GM19372 (cell line): ENCODE measurements at regions not wholly inside any gene's neighbourhood (a gene's known extent, or its start where the extent isn't known, plus 50 kb on each side); places are given as distances from the start of the nearest gene placed in this dataset.

Experiments
- ATAC-seq: cut with Tn5 transposase; IDR thresholded peaks from one replicate; pipeline ENCODE4 v1.9.1; 2021; ENCODE audit warnings: mild to moderate bottlenecking, low read depth, moderate library complexity; ENCODE audit not compliant: unreplicated experiment

DNA sequence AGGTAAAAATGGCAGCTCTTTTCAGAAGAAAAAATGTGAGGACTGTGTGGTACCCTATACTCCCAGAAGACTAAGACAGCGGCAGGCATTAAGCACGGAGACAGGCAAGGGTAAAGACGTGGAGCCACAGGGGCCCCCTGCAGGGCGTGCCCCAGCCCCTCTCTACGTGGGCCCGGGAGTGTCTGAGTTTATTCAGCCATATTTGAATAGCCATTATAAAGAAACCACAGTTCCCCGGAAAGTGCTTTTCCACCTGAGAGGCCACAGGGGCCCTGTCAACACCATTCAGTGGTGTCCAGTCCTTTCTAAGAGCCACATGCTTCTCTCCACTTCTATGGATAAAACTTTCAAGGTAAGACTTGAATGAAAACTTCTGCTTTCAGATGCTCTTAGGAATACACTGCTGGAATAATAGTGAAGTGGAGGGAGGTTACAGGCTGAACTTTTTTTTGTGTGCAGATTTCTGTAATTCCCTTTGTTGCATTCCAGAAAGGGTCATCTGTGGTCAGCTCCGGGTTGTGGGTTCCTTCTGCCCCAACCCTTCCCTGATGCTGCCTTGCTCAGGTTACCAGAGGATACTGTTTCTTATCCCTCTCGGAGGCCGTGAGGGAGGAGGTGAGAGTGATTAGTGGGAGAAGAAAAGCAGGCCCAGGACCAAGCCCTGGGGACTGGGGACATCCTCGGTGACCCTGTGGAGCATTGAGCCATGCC, 58.4 kb downstream of the SLC25A47 start:
- no peak for ATAC-seq

DNA sequence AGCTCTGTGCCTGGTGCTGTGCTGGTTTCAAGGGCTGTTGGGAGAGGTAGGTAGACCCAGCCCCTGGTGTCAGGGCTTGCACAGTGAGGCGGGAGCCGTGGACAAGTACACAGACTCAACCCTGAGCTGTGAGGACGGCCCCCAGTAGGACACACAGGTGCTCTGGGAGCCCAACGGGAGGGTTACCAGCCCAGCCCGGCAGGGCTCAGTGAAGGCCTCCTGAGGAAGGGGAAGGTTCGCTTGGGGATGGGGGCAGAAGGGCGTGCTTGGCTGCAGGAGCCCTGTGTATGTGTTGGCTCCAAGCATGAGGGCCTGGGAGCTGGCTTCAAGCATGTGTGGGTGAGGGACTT, 58.9 kb downstream of the SLC25A47 start:
- ATAC-seq: no peak

DNA sequence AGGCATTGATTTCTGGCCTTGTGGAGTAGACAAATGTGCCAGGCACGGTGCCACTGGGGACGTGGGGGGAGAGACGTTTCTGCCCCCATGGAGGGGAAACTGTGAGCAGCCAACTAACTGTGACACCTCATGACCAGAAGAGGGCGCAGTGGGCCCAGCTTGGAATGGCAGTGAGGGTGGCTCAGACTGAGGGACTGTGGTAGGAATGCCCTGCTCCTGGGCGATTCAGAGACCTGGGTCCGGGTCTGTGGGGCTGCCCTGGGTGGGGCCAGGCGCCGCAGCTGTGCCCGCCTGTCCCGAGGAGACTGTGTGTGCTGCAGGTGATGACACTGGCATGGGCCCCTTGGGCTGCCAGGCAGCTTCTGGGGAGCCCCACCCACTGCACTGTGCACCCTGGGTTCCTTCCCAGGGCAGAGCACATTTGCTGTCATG, 60.6 kb downstream of the SLC25A47 start:
- ATAC-seq: peak; percentile 81

DNA sequence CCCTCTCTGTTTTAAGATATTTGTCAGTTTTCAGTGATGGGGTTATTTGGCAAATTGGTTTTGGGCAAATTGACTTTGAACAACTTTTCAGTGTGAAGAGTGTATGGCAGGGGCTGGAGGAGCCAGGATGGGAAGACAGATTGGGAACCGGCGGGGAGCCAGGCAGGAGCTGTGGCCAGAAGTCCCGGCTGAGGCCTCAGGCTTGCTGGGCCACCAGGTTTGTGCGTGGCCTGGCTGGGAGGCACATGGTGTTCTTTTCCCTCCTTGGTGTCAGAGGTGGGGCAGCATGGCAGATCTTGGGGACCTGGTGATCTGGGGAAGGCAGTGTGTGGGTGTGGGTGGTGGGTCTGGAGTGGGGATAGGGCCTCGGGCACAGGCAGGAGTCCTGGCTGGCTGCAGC, 61.1 kb downstream of the SLC25A47 start:
- no peak for ATAC-seq

DNA sequence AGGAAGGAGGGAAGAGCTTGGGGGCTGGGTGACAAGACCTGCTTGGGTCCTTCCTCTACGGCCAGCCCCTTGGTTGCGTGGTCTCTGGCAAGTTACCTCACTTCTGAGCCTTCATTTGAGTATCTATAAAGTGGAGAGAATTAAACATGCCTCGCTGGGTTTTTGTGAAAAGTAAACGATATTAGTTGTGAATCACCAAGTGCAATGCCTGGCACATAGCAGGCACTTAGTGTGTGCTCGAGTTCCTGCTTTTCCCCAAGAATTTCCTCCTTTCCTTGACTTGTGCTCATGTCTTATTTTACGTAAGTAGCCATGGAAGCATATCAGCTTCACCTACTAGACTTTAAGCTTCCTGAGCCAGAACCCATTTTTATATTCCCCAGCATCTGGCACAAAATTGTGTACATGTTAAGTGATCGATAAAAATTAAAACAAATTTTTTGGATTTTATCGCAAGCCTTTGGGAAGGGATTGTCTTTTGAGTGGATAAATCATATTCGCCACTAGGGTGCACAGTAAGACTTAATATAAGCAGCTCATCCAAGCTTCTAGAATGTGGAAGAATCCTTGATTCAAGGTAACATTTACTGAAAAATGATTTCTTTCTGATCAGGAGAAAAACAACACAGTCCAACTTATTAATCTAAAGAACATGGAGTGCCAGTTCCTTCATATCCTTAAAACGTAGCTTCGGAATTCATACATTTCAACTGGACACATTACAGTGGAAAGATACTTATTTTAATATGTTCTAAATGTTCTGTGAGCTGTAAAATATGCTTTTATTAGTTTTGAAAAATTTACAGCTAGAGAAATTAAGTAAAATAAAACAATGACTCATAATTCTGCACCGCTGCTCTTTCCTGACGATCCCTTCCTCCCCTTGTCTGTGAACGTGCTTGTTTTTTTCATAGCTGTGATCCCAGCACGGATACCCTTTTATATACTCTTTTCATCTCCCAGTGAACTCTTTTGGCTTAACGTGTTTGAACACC, 62.0 kb downstream of the SLC25A47 start:
- no peak for ATAC-seq

DNA sequence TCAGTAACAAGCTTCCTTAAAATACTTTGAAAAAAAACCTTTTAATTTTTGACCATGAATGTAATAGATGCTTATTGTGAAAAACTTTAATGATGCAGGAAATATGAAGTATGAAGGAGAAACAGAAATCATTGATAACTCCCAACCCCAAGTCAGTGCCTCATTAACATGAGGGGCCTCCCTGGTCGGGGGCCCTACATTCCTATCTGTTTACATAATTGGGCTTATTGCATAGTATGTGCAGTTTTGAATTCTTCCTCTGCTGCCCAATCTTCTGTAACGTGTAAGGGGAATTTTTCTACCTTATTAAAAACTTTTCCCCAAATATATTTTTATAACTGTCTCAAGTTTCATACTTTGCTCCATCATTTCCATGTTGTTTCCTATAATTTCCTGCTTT, 63.0 kb downstream of the SLC25A47 start:
- ATAC-seq: no peak

DNA sequence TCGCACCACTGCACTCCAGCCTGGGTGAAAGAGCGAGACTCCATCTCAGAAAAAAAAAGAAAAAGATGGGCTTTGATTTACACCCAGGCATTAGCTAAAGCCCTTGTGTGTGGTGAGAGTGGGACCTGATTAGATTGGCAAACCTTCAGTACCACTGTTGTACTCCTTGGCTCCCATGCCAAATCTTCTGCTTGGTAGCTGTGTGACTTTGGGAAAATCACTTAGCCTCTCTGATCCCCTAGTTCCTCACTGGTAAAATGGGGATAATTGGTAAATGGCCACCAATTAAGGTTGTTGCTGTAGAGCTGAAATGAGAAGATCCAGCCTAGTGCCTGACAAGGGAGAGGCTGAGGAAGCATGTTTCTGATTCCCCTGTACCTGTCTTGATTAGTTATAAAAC, 63.7 kb downstream of the SLC25A47 start:
- no peak for ATAC-seq

DNA sequence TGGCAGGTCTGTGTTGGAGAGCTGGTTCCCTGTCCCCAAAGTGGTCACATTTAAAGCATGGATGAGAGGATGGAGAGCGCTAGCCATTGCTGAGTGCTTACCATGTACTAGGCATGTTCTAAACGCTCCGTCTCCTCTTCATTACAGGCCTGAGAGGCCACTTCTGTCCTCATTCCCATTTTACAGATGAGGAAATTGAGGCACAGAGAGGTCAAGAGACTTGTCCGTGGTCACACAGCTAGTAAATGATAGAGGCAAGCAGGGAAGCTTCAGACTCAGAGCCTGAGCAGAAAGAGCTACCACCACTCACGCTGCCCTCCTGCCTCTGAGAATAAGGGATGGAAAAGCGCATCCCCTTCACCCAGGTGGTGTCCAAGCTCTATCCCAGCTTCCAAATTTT, 64.3 kb downstream of the SLC25A47 start:
- no peak for ATAC-seq

DNA sequence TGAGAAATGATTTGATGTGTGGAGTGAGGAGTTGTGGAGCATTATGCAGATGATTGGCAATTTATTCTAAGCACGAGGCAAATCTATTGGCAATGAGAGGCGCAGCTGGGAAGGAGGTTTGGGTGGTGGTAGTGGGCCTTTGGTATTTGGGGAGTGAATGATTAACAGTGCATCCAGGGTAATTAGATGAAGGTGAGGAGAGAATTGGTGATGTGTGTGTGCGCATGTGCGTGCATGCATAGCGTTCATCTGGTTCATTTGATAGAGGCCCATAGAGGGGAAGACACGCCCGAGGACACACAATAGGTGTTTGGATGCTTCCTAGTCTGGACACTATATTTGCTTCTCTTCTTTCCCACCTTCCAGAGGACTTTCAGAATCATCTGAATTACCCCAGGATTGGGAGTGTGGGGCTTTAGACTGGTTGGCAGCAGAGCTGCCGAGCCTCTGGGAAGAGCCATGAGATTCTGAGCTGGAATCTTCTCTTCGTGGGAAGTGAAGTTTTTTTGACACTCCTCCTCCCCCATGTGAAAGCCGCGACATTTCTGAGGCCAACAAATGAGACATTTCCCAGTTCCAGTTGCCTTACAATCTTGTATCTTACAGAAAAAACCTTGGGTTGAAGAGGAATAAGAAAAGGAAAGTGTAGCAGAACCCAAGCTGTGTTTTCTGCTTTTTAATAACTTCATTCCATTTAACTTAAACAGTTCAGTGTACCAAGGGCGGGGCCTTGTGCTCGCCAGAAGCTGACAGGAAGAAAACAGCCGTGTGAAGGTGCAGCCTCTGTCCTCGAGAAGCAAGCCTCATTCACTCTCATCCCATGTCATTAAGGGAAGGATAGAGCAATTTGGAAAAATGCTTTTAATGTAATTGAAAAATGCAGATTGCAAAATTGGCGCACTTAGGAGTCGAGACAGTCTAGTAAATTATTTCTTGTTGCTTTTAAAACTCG, 65.2 kb downstream of the SLC25A47 start:
- no peak for ATAC-seq

DNA sequence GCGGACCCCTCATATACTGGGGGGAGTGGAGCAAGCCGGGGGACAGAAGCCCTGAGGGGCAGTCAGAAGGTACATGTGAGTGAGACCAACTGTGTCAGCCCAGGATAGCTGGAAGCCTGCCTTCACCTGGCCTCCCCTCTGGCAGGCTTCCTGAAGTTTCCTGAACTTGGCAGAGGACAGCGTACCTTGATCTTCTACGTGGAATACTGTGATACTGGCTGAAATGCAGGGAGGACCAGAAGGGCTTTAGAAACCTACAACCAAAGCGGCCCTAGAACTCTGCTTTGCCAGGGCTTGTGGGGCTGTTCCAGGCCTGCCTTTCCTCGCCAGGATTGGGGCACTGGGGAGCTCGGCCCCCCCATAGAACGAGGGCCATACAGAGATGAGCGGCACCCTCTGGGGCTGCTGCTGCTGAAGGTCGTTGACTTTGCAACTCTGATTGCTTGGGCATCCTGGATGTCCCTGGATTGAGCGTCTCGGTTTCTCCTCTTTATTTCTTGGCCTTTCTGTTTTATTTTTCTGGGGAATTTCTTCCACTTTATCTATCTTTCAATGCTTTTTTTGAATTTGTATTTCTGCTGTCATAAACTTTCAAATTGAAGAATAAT, 66.5 kb downstream of the SLC25A47 start:
- ATAC-seq: no peak

DNA sequence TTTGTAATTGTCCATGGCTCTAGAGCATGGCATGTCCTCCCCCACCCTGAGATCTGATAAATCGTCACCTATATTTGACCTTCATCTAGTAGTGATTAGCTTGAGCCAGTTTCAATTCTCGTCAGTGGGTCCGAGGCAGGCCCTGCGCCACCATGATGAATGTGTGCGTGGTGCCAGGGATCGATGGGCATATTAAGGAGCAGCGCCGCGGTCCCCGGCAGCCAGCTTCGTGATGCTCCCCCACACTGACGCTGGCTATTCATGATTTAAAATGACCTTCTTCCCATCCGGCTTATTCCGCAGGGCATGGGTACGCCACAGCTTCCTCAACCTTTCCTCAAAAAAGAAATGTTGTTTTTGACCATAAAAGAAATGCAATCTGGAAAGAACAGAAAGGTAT, 68.0 kb downstream of the SLC25A47 start:
- no peak for ATAC-seq

DNA sequence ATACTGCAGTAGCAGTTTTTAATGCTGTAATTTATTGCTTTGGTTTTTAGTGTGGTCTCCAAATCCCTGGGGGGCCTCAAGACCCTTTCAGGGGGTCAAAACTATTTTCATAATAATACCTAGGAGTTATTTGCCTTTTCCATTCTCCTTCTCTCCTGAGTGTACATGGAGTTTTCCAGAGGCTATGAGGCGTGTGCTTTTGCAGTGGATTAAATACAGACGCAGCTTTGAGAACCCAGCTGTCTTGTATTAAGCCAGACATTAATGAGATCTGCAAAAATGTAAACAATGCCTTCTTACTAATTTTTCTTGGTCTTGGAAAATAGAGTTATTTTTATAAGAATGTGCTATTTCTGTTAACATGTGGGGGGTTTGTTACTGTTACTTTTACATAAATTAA, 68.6 kb downstream of the SLC25A47 start:
- ATAC-seq: no peak

DNA sequence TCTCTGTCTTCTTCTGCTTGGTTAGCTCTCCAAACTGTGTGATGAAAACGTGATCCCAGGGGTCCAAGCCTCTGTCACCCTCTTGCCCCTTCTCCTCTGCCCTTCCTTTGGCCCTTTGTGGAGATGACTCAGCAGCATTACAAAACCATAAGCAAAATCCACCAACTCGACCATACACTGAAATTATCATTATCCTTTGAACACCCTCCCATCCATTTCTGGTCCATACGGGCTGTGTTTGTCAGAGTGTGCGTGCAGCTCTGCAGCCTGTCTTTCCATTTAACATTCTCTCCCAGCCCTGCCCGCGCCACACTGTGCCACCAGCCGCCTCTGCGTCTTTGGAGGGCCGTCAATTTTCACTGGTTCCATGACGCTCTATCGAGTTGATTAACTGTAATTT, 69.2 kb downstream of the SLC25A47 start:
- no peak for ATAC-seq

DNA sequence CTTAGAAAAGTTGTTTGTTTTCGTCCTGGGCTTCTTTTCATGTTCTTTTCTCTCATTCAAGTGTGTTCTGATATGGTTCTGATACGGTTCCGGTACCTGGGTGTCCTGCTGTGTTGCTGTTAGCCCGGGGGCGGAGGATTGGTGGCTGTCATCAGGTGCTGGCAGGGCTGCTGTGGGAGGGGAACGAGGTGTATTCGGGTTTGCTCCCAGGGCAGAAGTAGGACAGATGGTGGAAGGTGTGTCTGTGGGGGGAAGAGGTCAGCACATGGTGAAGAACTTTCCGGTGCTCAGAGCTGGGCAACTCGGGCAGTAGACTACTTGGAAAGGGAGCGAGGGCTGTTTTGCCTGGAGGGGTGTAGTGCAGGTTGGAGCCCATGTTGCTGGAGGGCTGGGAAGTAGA, 70.2 kb downstream of the SLC25A47 start:
- no peak for ATAC-seq

DNA sequence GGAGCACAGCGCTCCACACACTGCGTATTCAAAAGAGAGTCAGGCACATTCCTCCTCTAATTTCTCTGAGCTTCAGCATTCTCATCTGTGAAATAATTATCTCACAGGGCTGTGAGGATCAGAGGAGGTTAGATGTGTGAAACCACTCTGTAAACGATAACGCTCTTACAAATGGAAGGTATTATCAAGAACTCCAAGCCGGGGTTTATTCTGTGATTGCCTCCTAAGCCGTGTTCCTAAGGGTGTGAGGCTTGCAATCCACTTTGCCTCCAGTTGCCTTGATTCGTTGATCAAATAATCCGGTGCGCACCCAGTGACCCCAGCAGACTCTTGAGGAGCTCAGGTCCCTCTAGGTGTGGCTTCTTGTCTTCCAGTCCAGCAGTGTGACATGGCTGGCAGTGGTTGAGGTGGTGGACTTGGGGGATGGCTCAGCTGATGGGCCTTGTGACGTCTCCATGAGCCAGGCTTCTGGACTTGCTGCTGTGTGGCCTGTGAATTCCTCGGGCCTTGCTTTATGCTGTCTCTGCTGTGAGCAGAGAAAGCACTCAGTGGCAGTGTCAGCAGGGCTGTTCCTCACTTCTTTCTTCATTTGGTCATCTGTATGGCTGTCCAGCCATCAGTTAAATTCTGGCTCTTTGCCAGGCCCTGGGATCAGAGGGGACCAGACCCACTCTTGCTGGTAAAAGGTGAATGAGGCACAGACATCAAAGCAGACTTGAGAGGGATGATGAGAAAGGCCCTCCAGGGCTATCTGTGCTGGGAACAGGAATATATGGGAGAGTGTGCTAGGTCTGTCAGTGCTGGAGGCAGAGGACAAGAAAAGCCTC, 71.0 kb downstream of the SLC25A47 start:
- no peak for ATAC-seq

DNA sequence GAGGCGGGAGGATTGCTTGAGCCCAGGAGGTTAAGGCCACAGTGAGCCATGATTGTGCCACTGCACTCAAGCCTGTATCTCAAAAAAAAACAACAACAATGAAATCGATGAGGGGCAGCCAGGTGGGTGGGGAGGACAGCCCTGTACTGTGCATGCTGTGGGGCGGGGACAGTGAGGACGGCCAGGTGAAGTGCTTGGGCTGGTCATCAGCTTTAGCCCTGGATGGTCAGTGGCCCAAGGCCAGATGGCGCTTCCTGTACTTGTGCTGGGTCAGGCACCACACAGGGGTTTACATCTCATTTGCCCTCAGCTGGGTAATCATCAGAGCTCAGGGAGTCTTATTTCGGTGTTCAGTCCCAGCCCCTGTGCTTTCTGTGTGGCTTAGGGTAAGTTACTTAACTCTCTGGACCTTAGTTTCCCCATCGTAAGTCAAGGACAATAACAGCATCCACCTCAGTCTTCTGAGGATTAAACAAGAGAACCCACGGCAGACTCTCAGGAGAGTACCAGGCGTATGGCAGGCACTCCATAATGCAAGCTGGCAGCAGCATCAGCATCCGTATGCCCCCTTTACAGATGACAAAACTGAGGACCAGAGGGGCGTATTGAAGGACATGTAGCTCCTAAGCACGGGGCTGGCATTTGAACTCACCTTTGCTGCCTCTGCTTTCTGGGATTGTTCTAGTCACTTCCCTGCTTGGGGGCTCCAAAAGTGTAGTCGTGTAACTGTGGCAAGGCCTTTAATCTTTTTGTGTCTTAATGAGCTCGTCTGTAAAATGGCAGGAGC, 71.9 kb downstream of the SLC25A47 start:
- ATAC-seq: no peak

DNA sequence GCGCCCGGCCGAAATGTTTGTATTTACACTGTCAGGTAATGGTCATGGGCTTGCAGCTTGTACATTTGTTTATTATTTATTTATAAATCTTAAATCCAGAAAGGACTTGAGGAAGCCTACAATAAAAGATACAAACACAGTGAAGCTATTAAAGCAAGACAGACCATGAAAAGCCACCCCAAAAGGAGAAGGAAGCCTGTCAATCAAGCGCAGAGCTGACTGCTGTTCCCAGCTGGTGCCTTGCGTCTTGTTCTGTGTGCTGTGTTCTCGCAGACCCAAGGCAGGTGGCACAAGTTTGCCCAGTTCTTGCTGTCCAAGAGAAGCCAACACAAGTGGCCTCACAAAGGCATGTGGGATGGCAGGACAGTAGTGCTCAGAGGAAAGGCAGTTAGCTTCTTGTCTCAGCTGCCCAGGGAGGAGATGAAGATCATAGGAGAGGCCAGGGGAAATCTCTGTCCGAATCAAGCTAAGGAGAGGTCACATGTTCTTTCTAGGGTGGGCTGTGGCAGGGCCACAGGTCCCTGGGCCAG, 73.2 kb downstream of the SLC25A47 start:
- no peak for ATAC-seq

DNA sequence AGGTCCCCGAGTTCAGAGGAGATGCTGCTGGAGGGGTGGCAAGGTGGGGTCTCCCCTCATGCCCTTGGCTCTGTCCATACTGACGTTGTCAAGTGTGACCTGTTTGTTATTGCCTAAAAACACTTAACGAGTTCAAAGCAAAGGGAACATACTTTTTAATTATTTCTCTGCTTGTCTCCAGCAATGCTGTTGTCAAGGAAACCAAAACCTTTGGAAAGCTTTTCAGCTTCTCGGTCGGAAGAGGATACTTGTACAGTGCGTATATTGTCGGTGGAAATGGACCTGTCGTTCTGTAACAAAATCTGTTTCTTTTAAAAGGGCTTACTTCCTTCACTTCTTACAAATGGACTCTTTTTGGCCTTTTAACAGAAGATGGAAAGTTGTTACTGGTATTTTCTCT, 73.9 kb downstream of the SLC25A47 start:
- no peak for ATAC-seq
